Stimulated activated naive CD8-positive, alpha-beta T cell treated with anti-CD3 and anti-CD28 coated beads, Interleukin-15, Interleukin-2, amounts not matched to agents 100 ng/mL and 50 ng/mL, for 24 hours (primary cell): ENCODE measurements at regions not wholly inside any gene's neighbourhood (a gene's known extent, or its start where the extent isn't known, plus 50 kb on each side); places are given as distances from the start of the nearest gene placed in this dataset.

Source experiments
- H3K27ac Mint-ChIP-seq: one replicate; pipeline ENCODE4 v1.8.0; 2021; ENCODE audit warnings: mild to moderate bottlenecking, mixed read lengths
- H3K27me3 Mint-ChIP-seq: one replicate; pipeline ENCODE4 v1.8.0; 2021; ENCODE audit warnings: mixed read lengths
- H3K36me3 Mint-ChIP-seq: one replicate; pipeline ENCODE4 v1.8.0; 2021; ENCODE audit warnings: low read depth, mixed read lengths
- H3K4me1 Mint-ChIP-seq: one replicate; pipeline ENCODE4 v1.8.0; 2021; ENCODE audit warnings: low read depth, mixed read lengths
- H3K4me3 Mint-ChIP-seq: one replicate; pipeline ENCODE4 v1.8.0; 2021; ENCODE audit warnings: mild to moderate bottlenecking, mixed read lengths
- H3K9me3 Mint-ChIP-seq: one replicate; pipeline ENCODE4 v1.8.0; 2021; ENCODE audit warnings: mixed read lengths

DNA sequence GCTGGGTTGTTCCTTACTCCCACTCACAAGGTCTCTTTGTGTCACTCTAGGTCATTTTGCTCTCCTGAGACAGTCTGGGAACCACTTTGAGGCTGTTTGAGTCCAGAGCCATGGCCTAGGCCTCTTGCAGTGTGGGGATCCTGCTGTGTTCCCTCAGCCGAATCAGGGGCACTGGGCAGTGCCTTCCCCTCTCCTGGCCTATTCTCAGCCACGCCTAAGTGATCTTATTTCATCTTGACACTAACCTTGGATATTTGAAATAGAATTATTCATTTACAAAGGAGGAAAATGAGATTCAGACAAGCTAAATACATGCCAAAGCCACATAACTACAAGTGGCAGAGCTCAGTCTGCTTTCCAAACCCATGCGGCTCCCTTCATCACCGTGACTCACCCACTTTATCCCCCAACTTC, 557.2 kb upstream of the TBL1XR1 start:
- Mint-ChIP-seq H3K9me3 (no peaks in the 10 kb centered on the region), H3K4me3 (no peak overlapping the region), H3K27ac (no peak overlapping the region), H3K4me1 (peaks cover 6% of the 10 kb centered on the region), H3K36me3 (no peaks in the 10 kb centered on the region), H3K27me3 (no peaks in the 10 kb centered on the region)

DNA sequence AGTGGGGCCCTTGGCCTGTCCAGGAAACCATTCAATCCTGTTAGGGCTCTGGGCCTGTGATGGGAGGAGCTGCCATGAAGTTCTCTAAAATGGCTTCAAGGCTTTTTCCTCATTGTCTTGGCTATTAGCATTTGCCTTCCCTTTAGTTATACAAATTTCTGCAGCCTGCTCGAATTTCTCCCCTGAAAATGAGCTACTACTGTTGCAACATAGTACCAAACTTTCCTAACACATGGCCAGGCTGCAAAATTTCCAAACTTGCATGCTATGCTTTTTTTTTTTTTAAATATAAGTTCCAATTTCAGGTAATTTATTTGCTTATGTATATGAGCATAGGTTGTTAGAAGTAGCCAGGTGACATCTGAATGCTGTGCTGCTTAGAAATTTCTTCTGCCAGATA, 560.8 kb upstream of the TBL1XR1 start:
- peaks cover 4% of the 10 kb centered on the region for H3K4me1 Mint-ChIP-seq
- H3K9me3 Mint-ChIP-seq: peaks cover 3% of the 10 kb centered on the region
- no peak overlapping the region for H3K27ac Mint-ChIP-seq
- no peaks in the 10 kb centered on the region for H3K36me3 Mint-ChIP-seq
- no peaks in the 10 kb centered on the region for H3K27me3 Mint-ChIP-seq
- no peak overlapping the region for H3K4me3 Mint-ChIP-seq

DNA sequence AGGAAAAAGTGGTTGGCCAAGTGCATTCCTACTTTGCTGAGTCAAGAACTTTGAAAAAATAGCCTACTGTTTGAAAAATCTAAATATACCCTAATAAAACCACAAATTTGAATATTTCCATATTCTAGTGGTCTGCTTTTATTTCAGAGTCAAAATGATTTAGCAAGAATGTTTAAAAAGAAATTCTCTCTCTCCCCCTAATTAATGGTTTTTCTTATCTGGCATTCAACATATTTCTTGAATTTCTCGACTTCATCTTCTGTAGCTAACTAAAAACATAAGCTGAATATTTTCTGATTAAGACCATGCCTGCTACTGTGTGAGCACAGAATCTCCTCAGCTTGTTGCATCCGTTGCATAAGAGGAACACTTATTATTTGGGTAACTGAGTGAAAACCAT, 563.5 kb upstream of the TBL1XR1 start:
- H3K27ac Mint-ChIP-seq: no peak overlapping the region
- no peaks in the 10 kb centered on the region for H3K4me1 Mint-ChIP-seq

DNA sequence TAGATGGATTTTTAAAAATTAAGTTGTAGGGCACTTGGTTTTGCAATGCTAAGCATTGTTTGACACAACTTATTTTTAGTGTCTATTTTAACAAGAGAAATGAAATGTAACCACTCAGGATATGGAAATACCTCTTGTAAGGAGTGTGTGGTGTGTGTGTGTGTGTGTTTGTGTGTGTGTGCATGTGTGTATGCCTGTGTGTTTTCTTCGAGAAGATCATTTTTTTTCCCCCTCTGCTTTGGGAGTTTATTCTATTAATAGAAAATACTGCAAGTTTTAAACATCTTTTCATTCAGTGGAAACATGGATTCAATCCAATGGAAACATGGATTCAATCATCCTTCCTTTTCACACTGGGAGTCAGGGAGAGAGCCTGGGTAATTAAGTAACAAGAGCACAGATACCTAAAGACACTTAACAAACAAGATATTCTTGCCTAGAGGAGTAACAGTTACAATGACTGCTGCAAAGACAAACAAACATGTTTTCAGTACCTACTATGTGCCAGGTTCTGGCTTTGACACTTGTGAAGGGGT, 567.2 kb upstream of the TBL1XR1 start:
- Mint-ChIP-seq H3K4me1 (no peaks in the 10 kb centered on the region), H3K4me3 (no peak overlapping the region), H3K9me3 (peaks cover 16% of the 10 kb centered on the region), H3K27me3 (no peaks in the 10 kb centered on the region), H3K27ac (no peak overlapping the region), H3K36me3 (peaks cover 4% of the 10 kb centered on the region)

More for the DNA sequence above, 563.5 kb upstream of the TBL1XR1 start:
- Mint-ChIP-seq H3K36me3 (no peaks in the 10 kb centered on the region), H3K9me3 (peaks cover 3% of the 10 kb centered on the region), H3K4me3 (no peak overlapping the region), H3K27me3 (no peaks in the 10 kb centered on the region)

DNA sequence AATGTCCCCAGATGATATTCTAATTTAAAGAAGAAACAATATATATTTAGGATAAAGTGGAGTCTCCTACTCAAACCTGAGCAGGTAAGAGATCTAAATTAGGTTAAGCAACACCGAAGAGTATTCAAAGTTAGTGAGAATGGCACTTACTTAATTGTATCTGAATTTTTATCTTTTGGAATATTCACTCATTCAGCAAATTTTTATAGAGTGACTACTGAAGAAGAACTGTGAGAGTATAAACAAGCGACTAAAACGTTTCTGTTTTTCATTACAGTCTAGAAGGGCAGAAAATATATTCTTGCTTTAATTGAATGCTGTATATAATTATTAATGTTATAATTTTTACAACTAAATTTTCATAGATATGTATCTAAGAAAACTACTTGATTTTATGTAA, 567.7 kb upstream of the TBL1XR1 start:
- Mint-ChIP-seq H3K4me1 (no peaks in the 10 kb centered on the region), H3K27me3 (no peaks in the 10 kb centered on the region), H3K27ac (no peak overlapping the region), H3K36me3 (peaks cover 4% of the 10 kb centered on the region), H3K9me3 (peaks cover 21% of the 10 kb centered on the region), H3K4me3 (no peak overlapping the region)

DNA sequence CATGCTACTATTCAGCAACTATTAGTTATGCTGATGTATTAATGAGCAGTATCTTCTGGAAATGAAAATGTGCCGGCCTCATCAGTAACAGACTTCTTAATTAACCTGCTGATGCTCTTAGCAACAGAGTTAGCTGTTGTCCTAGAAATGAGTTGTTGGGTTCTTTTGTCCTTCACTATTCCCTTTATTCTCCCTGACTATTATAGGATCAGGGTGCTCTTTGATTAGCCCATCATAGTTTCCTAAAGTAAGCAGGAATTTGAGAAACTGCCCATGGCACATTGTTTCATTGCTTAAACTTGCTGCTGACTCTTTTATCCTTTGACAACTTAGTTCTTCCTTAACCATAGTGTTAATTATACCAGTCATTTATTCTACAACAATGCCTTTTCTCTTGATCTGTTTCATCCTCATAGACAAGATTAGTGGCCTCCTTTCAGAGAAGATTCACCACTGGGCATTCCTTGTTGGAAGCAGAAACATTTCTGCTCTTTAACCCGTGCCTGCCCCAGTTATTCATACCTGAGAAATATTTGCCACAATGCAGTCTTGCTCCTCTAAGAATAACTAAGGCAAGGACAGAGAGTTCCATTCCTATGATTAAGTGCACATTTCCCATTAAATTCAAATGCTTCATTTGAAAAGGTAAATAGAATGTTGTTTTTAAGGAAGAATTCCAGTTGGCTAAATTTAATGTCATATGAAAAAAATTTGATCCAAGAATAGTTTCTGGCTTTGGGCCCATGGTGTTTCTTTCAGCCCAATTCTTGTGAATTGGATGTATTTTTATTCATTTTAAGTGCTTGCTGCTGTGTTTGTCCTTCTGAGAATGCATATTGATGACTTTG, 573.3 kb upstream of the TBL1XR1 start:
- Mint-ChIP-seq H3K4me3 (no peak overlapping the region), H3K27me3 (no peaks in the 10 kb centered on the region), H3K36me3 (peaks cover 4% of the 10 kb centered on the region), H3K4me1 (no peaks in the 10 kb centered on the region), H3K9me3 (peaks cover 18% of the 10 kb centered on the region), H3K27ac (no peak overlapping the region)

DNA sequence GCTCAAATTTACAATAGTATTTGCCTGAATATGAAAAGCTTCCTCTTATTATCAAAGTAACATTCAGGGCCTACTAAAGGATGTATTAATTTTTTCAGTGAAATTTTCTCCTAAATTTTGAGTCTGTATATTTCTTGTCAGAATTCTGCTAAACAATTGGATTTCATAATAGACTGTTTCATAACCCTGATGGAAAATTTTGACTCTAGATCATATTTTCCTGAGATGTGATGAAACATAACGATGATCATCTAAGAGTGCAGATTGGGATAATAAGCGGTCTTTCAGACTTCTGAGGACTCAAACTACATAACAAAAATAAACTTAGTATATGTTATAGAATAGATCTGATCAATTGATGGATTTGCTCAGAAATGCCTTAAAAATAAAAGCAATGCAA, 574.5 kb upstream of the TBL1XR1 start:
- no peak overlapping the region for H3K27ac Mint-ChIP-seq
- H3K4me3 Mint-ChIP-seq: no peak overlapping the region
- peaks cover 4% of the 10 kb centered on the region for H3K36me3 Mint-ChIP-seq
- peaks cover 17% of the 10 kb centered on the region for H3K9me3 Mint-ChIP-seq
- H3K27me3 Mint-ChIP-seq: no peaks in the 10 kb centered on the region
- H3K4me1 Mint-ChIP-seq: no peaks in the 10 kb centered on the region

DNA sequence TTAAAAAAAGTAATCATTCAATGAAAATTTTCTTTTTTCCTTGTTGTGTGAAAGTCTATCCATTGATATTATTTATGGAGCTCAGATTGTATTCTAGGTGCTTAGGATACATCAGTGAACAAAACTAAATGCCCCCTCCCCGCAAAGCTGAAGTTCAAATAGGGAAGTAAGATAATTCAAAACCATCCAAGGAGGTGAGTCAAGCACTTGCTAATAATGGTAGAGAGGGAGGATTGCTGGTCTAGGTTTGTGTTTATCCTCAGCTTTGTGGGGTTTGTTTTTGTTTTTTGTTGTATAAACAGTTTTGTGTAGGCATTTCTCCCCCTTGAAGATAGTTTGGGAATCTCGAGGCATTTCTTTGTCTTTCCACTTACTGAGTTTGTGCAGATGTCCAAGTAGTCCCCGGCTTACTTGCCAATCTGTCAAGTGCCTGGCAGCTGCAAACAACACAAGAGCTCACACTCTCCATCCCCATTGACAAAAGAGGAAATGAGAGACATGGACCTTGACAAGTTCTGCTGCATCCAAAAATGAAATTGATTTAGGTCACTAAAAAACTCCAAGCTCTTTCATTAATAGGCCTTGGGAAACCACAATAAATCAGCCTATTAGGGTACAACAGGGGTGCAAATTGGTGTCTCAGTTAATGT, 575.8 kb upstream of the TBL1XR1 start:
- peaks cover 1% of the 10 kb centered on the region for H3K36me3 Mint-ChIP-seq
- peaks cover 4% of the 10 kb centered on the region for H3K4me1 Mint-ChIP-seq
- no peaks in the 10 kb centered on the region for H3K27me3 Mint-ChIP-seq
- no peak overlapping the region for H3K4me3 Mint-ChIP-seq
- H3K9me3 Mint-ChIP-seq: peaks cover 12% of the 10 kb centered on the region
- H3K27ac Mint-ChIP-seq: no peak overlapping the region

DNA sequence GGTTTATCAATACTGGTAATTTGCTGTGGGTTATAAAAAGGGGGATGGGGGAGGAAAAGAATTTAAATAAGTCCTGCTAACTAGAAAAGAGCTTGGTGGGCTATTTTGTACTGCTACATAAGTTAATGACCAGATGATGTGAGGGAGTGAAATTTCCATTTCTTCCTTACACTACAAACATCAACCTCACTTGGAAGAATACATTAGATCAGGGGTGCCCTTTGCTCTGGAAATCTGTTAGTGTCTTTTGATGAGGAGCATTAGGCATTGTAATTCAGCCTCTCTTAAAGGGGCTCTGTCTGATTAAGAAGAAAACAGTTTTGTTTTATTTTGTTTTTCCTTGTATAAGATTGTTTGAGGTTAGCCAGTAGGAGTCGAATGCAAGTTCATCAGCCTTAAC, 576.4 kb upstream of the TBL1XR1 start:
- Mint-ChIP-seq H3K4me3 (no peak overlapping the region), H3K36me3 (no peaks in the 10 kb centered on the region), H3K27me3 (no peaks in the 10 kb centered on the region), H3K27ac (no peak overlapping the region), H3K9me3 (peaks cover 11% of the 10 kb centered on the region), H3K4me1 (peaks cover 11% of the 10 kb centered on the region)

DNA sequence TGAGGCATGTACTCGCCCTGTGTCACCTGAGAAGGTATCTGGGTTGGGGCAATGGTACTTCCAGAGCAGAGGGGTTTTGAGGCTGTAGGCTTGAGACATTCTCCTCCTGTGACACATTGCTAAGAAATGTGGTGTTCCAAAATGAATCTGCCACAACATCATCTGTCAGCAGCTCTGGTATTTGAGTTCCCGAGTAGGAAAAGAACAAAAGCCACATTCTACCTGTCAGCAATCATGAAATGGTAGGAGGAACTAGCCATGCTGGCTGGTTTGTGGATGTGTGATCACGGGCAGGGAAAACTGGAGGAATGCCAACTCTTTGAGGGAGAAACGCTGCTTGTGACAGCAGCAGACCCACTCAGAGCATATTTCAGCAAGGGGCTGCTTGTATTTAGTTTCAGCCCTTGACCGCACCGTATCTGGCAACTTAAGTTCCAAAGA, 579.4 kb upstream of the TBL1XR1 start:
- H3K4me1 Mint-ChIP-seq: peaks cover 15% of the 10 kb centered on the region
- H3K27ac Mint-ChIP-seq: no peak overlapping the region
- H3K36me3 Mint-ChIP-seq: no peaks in the 10 kb centered on the region
- no peaks in the 10 kb centered on the region for H3K9me3 Mint-ChIP-seq
- H3K4me3 Mint-ChIP-seq: no peak overlapping the region
- H3K27me3 Mint-ChIP-seq: no peaks in the 10 kb centered on the region

DNA sequence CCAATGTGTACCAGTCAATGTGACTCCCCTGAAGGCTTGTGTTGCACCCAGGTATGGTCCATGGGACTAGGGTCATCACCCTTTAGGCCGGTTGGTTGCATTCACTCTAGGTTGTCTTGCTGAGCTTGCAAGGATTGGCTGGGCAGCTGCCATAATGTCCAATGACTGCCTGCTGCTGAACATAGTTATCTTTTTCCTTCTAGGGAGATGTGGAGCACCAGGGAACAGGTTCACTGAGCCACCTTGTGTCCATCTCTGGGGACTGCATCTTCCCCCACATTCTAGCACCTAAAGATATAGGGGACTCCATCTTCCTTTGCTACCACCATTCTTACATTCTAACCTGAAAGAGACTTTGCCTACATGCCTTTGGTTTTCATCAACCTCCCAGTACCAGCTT, 580.4 kb upstream of the TBL1XR1 start:
- no peaks in the 10 kb centered on the region for H3K27me3 Mint-ChIP-seq
- no peaks in the 10 kb centered on the region for H3K36me3 Mint-ChIP-seq
- H3K9me3 Mint-ChIP-seq: no peaks in the 10 kb centered on the region
- H3K4me3 Mint-ChIP-seq: no peak overlapping the region
- peaks cover 15% of the 10 kb centered on the region for H3K4me1 Mint-ChIP-seq
- H3K27ac Mint-ChIP-seq: no peak overlapping the region

DNA sequence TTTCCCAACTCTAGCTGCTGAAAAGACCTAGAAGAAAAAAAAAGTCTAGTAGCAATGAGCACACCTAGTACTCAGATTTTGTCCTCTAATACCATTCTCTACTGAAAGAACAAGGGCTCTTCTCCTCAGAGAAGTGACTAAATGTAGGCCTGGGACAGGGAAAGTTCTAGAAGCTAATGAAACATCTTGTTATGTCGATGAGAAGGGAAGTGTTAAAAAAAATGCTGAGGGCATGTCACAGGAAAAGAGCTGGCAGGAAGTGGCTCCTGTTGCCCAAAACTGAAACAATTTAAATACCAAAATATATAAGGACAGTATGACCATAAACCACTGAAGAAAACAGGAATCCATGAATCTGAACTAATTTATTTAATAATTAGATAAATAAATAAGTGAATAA, 581.4 kb upstream of the TBL1XR1 start:
- H3K4me1 Mint-ChIP-seq: peaks cover 15% of the 10 kb centered on the region
- no peaks in the 10 kb centered on the region for H3K9me3 Mint-ChIP-seq
- H3K36me3 Mint-ChIP-seq: no peaks in the 10 kb centered on the region
- peak overlapping the region; percentile 54 for H3K27ac Mint-ChIP-seq
- no peak overlapping the region for H3K4me3 Mint-ChIP-seq
- no peaks in the 10 kb centered on the region for H3K27me3 Mint-ChIP-seq

DNA sequence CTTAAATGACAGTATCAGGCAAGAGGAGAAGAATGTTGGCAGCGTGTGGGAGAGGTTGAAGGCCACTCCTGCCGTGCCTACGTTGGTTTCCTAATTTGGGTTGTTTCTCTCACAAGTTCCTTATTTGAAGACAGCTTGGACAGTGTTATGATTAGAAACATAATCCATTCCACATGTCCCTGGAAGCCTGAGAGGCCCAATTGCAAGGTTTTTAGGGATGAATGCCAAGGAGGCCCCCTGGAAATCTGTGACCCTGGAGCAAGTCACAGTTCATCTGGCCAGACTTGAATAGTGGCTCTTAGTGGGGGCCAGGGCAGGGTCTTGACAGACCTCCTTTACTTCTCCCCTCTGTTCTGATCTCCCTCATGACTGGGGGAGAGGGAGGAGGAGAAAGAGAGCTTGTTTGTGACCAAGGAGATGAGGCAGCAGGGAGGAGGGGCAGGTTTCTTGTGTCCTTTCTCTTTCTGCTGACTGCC, 584.4 kb upstream of the TBL1XR1 start:
- Mint-ChIP-seq H3K36me3 (no peaks in the 10 kb centered on the region), H3K4me1 (peaks cover 28% of the 10 kb centered on the region), H3K27ac (peak overlapping the region; percentile 36), H3K4me3 (no peak overlapping the region), H3K27me3 (no peaks in the 10 kb centered on the region), H3K9me3 (no peaks in the 10 kb centered on the region)

DNA sequence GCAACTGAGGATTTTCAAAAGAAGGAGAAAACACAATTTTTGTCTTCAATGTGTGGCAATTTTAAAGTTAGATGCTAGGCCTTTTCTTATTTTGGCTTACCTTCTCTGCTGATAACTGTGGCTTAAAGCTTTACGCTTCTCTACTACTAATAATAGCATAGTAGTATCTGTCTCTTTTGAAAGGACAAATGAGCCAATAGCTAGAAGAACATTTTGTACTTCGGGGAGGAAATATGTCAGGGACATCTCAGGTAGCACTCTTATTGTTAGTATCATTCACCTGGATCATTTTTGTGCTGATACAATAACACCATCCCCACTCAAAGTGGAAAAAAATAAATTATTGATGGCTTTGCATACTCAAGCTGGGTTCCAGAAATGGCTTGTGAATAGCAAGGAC, 586.1 kb upstream of the TBL1XR1 start:
- Mint-ChIP-seq H3K9me3 (no peaks in the 10 kb centered on the region), H3K4me1 (peaks cover 37% of the 10 kb centered on the region), H3K27me3 (no peaks in the 10 kb centered on the region), H3K4me3 (no peak overlapping the region), H3K36me3 (no peaks in the 10 kb centered on the region), H3K27ac (no peak overlapping the region)

DNA sequence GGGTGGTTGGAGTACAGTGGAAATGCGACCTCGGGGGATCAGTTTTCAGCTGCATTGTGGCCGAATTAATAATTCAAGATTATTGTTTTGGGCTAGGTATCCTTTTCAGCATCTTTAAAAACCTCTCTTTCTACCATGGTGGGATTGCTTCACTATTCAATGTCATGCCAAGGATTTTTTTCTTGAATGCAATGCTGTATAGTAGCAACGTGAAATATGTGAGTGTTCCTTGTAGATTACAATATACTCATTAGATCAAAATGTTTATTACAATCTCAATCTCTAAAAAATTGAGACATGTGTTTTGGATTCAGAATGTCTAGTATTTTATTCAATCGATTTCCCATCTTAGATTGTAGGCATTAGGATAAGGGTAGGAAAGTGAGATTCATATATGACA, 586.5 kb upstream of the TBL1XR1 start:
- no peak overlapping the region for H3K27ac Mint-ChIP-seq
- H3K36me3 Mint-ChIP-seq: no peaks in the 10 kb centered on the region
- no peak overlapping the region for H3K4me3 Mint-ChIP-seq
- H3K4me1 Mint-ChIP-seq: peaks cover 34% of the 10 kb centered on the region
- no peaks in the 10 kb centered on the region for H3K27me3 Mint-ChIP-seq
- no peaks in the 10 kb centered on the region for H3K9me3 Mint-ChIP-seq
